Vagina (tissue), 2 donors: ENCODE measurements at regions not wholly inside any gene's neighbourhood (a gene's known extent, or its start where the extent isn't known, plus 50 kb on each side); places are given as distances from the start of the nearest gene placed in this dataset.

Experiments
- DNase-seq, 2 donors: peaks; one replicate each; pipeline ENCODE4 v3.0.0-alpha.2; 2017; ENCODE audit errors: extremely low spot score in 2 of 2
- H3K27ac ChIP-seq: fragments of 200-600 bp; sonication (generic); one replicate; pipeline ENCODE4 v1.5.1; 2019
- H3K27me3 ChIP-seq: fragments of 200-600 bp; sonication (generic); one replicate; pipeline ENCODE4 v1.5.1; 2019
- H3K36me3 ChIP-seq, 2 donors: fragments of 200-600 bp; sonication (generic); one replicate each; pipeline ENCODE4 v1.5.1; 2017 to 2019
- H3K4me1 ChIP-seq: fragments of 200-600 bp; sonication (generic); one replicate; pipeline ENCODE4 v1.5.1; 2019
- H3K4me3 ChIP-seq, 2 donors: fragments of 200-600 bp; sonication (generic); 1 replicate in 1 of 2; 2 replicates in 1 of 2; pipeline ENCODE4 v1.5.1; 2016 to 2019
- H3K9me3 ChIP-seq: fragments of 200-600 bp; sonication (generic); one replicate; pipeline ENCODE4 v1.5.1; 2019
- CTCF ChIP-seq, 3 experiments: fragments of 450-650 bp in 2 of 3; fragments of 200-600 bp in 1 of 3; sonication (generic) in 1 of 3; IDR thresholded peaks; one replicate each; pipeline ENCODE4 v1.5.1; 2017 to 2019; ENCODE audit warnings: antibody characterized with exemption in 3 of 3, mild to moderate bottlenecking in 2 of 3, moderate library complexity in 2 of 3
- POLR2A ChIP-seq, 2 donors: fragments of 450-650 bp; IDR thresholded peaks; one replicate each; pipeline ENCODE4 v1.6.1; 2017; ENCODE audit warnings: antibody characterized with exemption in 2 of 2, mild to moderate bottlenecking in 2 of 2, moderate library complexity in 2 of 2
- POLR2AphosphoS5 ChIP-seq, 2 donors: sonication (generic); formaldehyde crosslinking; IDR thresholded peaks; one replicate each; pipeline ENCODE4 v1.9.0; 2017; ENCODE audit warnings: antibody characterized with exemption in 2 of 2, mild to moderate bottlenecking in 2 of 2, low read depth in 1 of 2; ENCODE audit not compliant: insufficient read depth in 1 of 2
- intact Hi-C: fragments of 100-400 bp; cut with DNase I; formaldehyde crosslinking; loops from one replicate; pipeline ENCODE4 v1.15.1; 2023

- H3K9me3 ChIP-seq = no peaks in the 10 kb centered on the region
- H3K36me3 ChIP-seq = no peaks in the 10 kb centered on the region
- intact Hi-C loops = no loop called here
- H3K27ac ChIP-seq = no peak overlapping the region
- no peak overlapping the region for H3K4me3 ChIP-seq
- TF ChIP-seq CTCF (IDR thresholded peaks at IDR 0.05) (no peak), POLR2AphosphoS5 (IDR thresholded peaks at IDR 0.05; ENCODE audit: insufficient read depth in 1 of 2, low read depth in 1 of 2) (no peak), POLR2A (IDR thresholded peaks at IDR 0.05) (no peak)
- DNase-seq = no peak
- H3K4me1 ChIP-seq = no peaks in the 10 kb centered on the region
- no peaks in the 10 kb centered on the region for H3K27me3 ChIP-seq
Observed at GRCh38 chr3:53999725-54000124, 108.1 kb upstream of the SELENOK start.

GRCh38 chr3:53998980-53999379, 107.3 kb upstream of the SELENOK start:
- TF ChIP-seq POLR2AphosphoS5 (IDR thresholded peaks at IDR 0.05; ENCODE audit: insufficient read depth in 1 of 2, low read depth in 1 of 2) (no peak), CTCF (IDR thresholded peaks at IDR 0.05) (no peak), POLR2A (IDR thresholded peaks at IDR 0.05) (no peak)
- Histone ChIP-seq H3K27ac (no peak overlapping the region), H3K4me1 (no peaks in the 10 kb centered on the region), H3K27me3 (no peaks in the 10 kb centered on the region), H3K4me3 (no peak overlapping the region), H3K36me3 (no peaks in the 10 kb centered on the region), H3K9me3 (no peaks in the 10 kb centered on the region)
- intact Hi-C loops = no loop called here
- no peak for DNase-seq

DNA sequence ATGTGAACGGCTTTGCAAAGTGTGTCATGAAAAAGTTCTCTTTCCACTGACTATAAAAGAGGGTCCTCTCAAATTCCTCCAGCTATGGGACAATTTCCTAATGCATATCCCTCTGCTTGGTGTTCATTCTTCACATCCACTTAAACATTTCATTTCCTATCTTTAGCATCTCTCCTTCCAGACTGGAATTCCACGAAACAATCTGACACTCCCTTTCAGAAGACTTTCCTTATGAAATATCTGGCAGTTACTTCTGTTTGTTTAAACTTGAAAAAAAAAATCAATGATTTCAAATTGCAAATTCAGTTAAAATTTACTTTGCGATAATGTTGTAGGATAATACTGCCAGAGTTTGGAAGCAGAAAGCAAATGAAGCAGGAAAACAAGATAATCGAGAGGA, 105.8 kb upstream of the SELENOK start:
- Histone ChIP-seq H3K4me1 (no peaks in the 10 kb centered on the region), H3K27ac (no peak overlapping the region), H3K9me3 (no peaks in the 10 kb centered on the region), H3K36me3 (no peaks in the 10 kb centered on the region), H3K27me3 (no peaks in the 10 kb centered on the region), H3K4me3 (no peak overlapping the region)
- no peak for TF ChIP-seq POLR2A (IDR thresholded peaks at IDR 0.05)
- no peak for TF ChIP-seq CTCF (IDR thresholded peaks at IDR 0.05)
- no peak for TF ChIP-seq POLR2AphosphoS5 (IDR thresholded peaks at IDR 0.05; ENCODE audit: insufficient read depth in 1 of 2, low read depth in 1 of 2)
- no peak for DNase-seq
- intact Hi-C loops = no loop called here

GRCh38 chr3:53996141-53996874, 104.6 kb upstream of the SELENOK start:
- Histone ChIP-seq H3K4me3 (no peak overlapping the region), H3K27ac (no peak overlapping the region), H3K9me3 (no peaks in the 10 kb centered on the region), H3K4me1 (no peaks in the 10 kb centered on the region), H3K27me3 (no peaks in the 10 kb centered on the region), H3K36me3 (no peaks in the 10 kb centered on the region)
- TF ChIP-seq POLR2AphosphoS5 (IDR thresholded peaks at IDR 0.05; ENCODE audit: insufficient read depth in 1 of 2, low read depth in 1 of 2) (no peak), CTCF (IDR thresholded peaks at IDR 0.05) (no peak), POLR2A (IDR thresholded peaks at IDR 0.05) (no peak)
- intact Hi-C loops = no loop called here
- no peak for DNase-seq

GRCh38 chr3:53994986-53995603, 103.4 kb upstream of the SELENOK start:
- no peak for DNase-seq
- intact Hi-C loops = no loop called here
- no peaks in the 10 kb centered on the region for H3K27me3 ChIP-seq
- H3K4me1 ChIP-seq = no peaks in the 10 kb centered on the region
- TF ChIP-seq CTCF (IDR thresholded peaks at IDR 0.05) (no peak), POLR2A (IDR thresholded peaks at IDR 0.05) (no peak), POLR2AphosphoS5 (IDR thresholded peaks at IDR 0.05; ENCODE audit: insufficient read depth in 1 of 2, low read depth in 1 of 2) (no peak)
- no peak overlapping the region for H3K4me3 ChIP-seq
- no peak overlapping the region for H3K27ac ChIP-seq
- H3K36me3 ChIP-seq = no peaks in the 10 kb centered on the region
- H3K9me3 ChIP-seq = no peaks in the 10 kb centered on the region
